MM.1S (cell line): ENCODE measurements at regions not wholly inside any gene's neighbourhood (a gene's known extent, or its start where the extent isn't known, plus 50 kb on each side); places are given as distances from the start of the nearest gene placed in this dataset.

Experiments
- EZH2 ChIP-seq: fragments of 300-600 bp; sonication (generic); optimal IDR thresholded peaks from 2 replicates; pipeline ENCODE3; 2017; ENCODE audit warnings: low read depth, mild to moderate bottlenecking, antibody characterized with exemption, low read length, mixed read lengths
- EZH2phosphoT487 ChIP-seq: fragments of 300-600 bp; sonication (generic); IDR thresholded peaks from 2 replicates; pipeline ENCODE4 v1.6.1; 2018; ENCODE audit warnings: antibody characterized with exemption, low read length
- TF ChIP-seq, protein P1 (sequence below): fragments of 300-600 bp; sonication (generic); IDR thresholded peaks from 2 replicates; pipeline ENCODE4 v1.5.1; 2016; ENCODE audit warnings: antibody characterized with exemption, low read length, mixed read lengths

GRCh38 chr3:3446251-3446650, 266.8 kb upstream of the CRBN start:
- TF ChIP-seq, protein P1, sequence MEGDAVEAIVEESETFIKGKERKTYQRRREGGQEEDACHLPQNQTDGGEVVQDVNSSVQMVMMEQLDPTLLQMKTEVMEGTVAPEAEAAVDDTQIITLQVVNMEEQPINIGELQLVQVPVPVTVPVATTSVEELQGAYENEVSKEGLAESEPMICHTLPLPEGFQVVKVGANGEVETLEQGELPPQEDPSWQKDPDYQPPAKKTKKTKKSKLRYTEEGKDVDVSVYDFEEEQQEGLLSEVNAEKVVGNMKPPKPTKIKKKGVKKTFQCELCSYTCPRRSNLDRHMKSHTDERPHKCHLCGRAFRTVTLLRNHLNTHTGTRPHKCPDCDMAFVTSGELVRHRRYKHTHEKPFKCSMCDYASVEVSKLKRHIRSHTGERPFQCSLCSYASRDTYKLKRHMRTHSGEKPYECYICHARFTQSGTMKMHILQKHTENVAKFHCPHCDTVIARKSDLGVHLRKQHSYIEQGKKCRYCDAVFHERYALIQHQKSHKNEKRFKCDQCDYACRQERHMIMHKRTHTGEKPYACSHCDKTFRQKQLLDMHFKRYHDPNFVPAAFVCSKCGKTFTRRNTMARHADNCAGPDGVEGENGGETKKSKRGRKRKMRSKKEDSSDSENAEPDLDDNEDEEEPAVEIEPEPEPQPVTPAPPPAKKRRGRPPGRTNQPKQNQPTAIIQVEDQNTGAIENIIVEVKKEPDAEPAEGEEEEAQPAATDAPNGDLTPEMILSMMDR, result no peak
- no peak for TF ChIP-seq EZH2
- TF ChIP-seq EZH2phosphoT487, result no peak
